ENCODE measurements at regions not wholly inside any gene's neighbourhood (a gene's known extent, or its start where the extent isn't known, plus 50 kb on each side); places are given as distances from the start of the nearest gene placed in this dataset.

GRCh38 chrX:13891377-13892140 is 74.7 kb upstream of the GPM6B start:
- H3K36me3 ChIP-seq (ENCODE audit: control insufficient read depth, insufficient read depth, low read length), result no peaks in the 10 kb centered on the region
- peaks cover 63% of the 10 kb centered on the region for H3K4me1 ChIP-seq (ENCODE audit: control insufficient read depth, insufficient read depth, low read length)
- H3K4me3 ChIP-seq (ENCODE audit: low read depth, low read length), result no peak overlapping the region
- no peaks in the 10 kb centered on the region for H3K9me3 ChIP-seq (ENCODE audit: control insufficient read depth, insufficient read depth, low read length)
- H3K27ac ChIP-seq (ENCODE audit: low read depth, low read length), result no peak overlapping the region
- H3K9ac ChIP-seq (ENCODE audit: low read depth, low read length), result no peak overlapping the region
- H3K27me3 ChIP-seq (ENCODE audit: control insufficient read depth, insufficient read depth, low read length), result no peaks in the 10 kb centered on the region

GRCh38 chrX:13890806-13891205 is 73.9 kb upstream of the GPM6B start:
- H3K9ac ChIP-seq (ENCODE audit: low read depth, low read length), result no peak overlapping the region
- H3K9me3 ChIP-seq (ENCODE audit: control insufficient read depth, insufficient read depth, low read length), result no peaks in the 10 kb centered on the region
- H3K4me3 ChIP-seq (ENCODE audit: low read depth, low read length), result no peak overlapping the region
- peaks cover 63% of the 10 kb centered on the region for H3K4me1 ChIP-seq (ENCODE audit: control insufficient read depth, insufficient read depth, low read length)
- H3K27me3 ChIP-seq (ENCODE audit: control insufficient read depth, insufficient read depth, low read length), result no peaks in the 10 kb centered on the region
- H3K27ac ChIP-seq (ENCODE audit: low read depth, low read length), result no peak overlapping the region
- H3K36me3 ChIP-seq (ENCODE audit: control insufficient read depth, insufficient read depth, low read length), result no peaks in the 10 kb centered on the region

GRCh38 chrX:13888284-13888683 is 71.4 kb upstream of the GPM6B start:
- Histone ChIP-seq H3K27ac (ENCODE audit: low read depth, low read length) (no peak overlapping the region), H3K9me3 (ENCODE audit: control insufficient read depth, insufficient read depth, low read length) (no peaks in the 10 kb centered on the region), H3K4me1 (ENCODE audit: control insufficient read depth, insufficient read depth, low read length) (peaks cover 43% of the 10 kb centered on the region), H3K9ac (ENCODE audit: low read depth, low read length) (no peak overlapping the region), H3K36me3 (ENCODE audit: control insufficient read depth, insufficient read depth, low read length) (no peaks in the 10 kb centered on the region), H3K27me3 (ENCODE audit: control insufficient read depth, insufficient read depth, low read length) (no peaks in the 10 kb centered on the region), H3K4me3 (ENCODE audit: low read depth, low read length) (no peak overlapping the region)

GRCh38 chrX:13885591-13885990 is 68.7 kb upstream of the GPM6B start:
- Histone ChIP-seq H3K27ac (ENCODE audit: low read depth, low read length) (no peak overlapping the region), H3K9ac (ENCODE audit: low read depth, low read length) (no peak overlapping the region), H3K27me3 (ENCODE audit: control insufficient read depth, insufficient read depth, low read length) (no peaks in the 10 kb centered on the region), H3K4me3 (ENCODE audit: low read depth, low read length) (no peak overlapping the region), H3K36me3 (ENCODE audit: control insufficient read depth, insufficient read depth, low read length) (no peaks in the 10 kb centered on the region), H3K9me3 (ENCODE audit: control insufficient read depth, insufficient read depth, low read length) (no peaks in the 10 kb centered on the region), H3K4me1 (ENCODE audit: control insufficient read depth, insufficient read depth, low read length) (peaks cover 20% of the 10 kb centered on the region)

GRCh38 chrX:13876652-13877051 is 59.8 kb upstream of the GPM6B start:
- no peaks in the 10 kb centered on the region for H3K9me3 ChIP-seq (ENCODE audit: control insufficient read depth, insufficient read depth, low read length)
- no peak overlapping the region for H3K27ac ChIP-seq (ENCODE audit: low read depth, low read length)
- no peak overlapping the region for H3K4me3 ChIP-seq (ENCODE audit: low read depth, low read length)
- no peaks in the 10 kb centered on the region for H3K27me3 ChIP-seq (ENCODE audit: control insufficient read depth, insufficient read depth, low read length)
- H3K9ac ChIP-seq (ENCODE audit: low read depth, low read length), result no peak overlapping the region
- H3K36me3 ChIP-seq (ENCODE audit: control insufficient read depth, insufficient read depth, low read length), result no peaks in the 10 kb centered on the region
- H3K4me1 ChIP-seq (ENCODE audit: control insufficient read depth, insufficient read depth, low read length), result peaks cover 37% of the 10 kb centered on the region

GRCh38 chrX:13875572-13875971 is 58.7 kb upstream of the GPM6B start:
- Histone ChIP-seq H3K36me3 (ENCODE audit: control insufficient read depth, insufficient read depth, low read length) (no peaks in the 10 kb centered on the region), H3K27me3 (ENCODE audit: control insufficient read depth, insufficient read depth, low read length) (no peaks in the 10 kb centered on the region), H3K9ac (ENCODE audit: low read depth, low read length) (no peak overlapping the region), H3K4me1 (ENCODE audit: control insufficient read depth, insufficient read depth, low read length) (peaks cover 37% of the 10 kb centered on the region), H3K4me3 (ENCODE audit: low read depth, low read length) (no peak overlapping the region), H3K9me3 (ENCODE audit: control insufficient read depth, insufficient read depth, low read length) (no peaks in the 10 kb centered on the region), H3K27ac (ENCODE audit: low read depth, low read length) (no peak overlapping the region)

GRCh38 chrX:13868591-13868990 is 51.7 kb upstream of the GPM6B start:
- peaks cover 13% of the 10 kb centered on the region for H3K4me1 ChIP-seq (ENCODE audit: control insufficient read depth, insufficient read depth, low read length)
- no peaks in the 10 kb centered on the region for H3K9me3 ChIP-seq (ENCODE audit: control insufficient read depth, insufficient read depth, low read length)
- H3K9ac ChIP-seq (ENCODE audit: low read depth, low read length), result no peak overlapping the region
- no peak overlapping the region for H3K27ac ChIP-seq (ENCODE audit: low read depth, low read length)
- H3K36me3 ChIP-seq (ENCODE audit: control insufficient read depth, insufficient read depth, low read length), result 0 out of 2 replicates have a peak, but pooled peaks cover 5% of the 10 kb centered on the region
- H3K4me3 ChIP-seq (ENCODE audit: low read depth, low read length), result no peak overlapping the region
- H3K27me3 ChIP-seq (ENCODE audit: control insufficient read depth, insufficient read depth, low read length), result no peaks in the 10 kb centered on the region
